ENCODE measurements at regions not wholly inside any gene's neighbourhood (a gene's known extent, or its start where the extent isn't known, plus 50 kb on each side); places are given as distances from the start of the nearest gene placed in this dataset.

DNA sequence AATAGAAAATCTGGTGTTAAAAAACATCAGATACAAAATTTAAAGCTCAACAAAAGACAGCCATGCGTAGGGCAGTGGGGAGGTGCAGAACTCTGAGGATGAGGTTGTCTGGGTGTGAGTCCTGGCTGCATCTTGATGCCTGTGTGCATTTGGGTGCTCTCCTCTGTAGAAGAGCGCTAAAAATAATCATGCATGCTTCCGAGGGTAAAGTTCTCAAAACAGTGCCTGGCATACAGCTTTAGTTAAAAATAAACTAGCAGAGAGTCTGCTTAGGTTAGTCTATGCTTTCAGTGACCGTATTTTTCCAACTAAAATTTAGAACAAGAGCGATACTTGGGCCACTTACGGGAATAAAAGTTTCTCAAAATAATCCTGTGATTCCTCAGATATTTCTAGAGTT, 55.5 kb upstream of the SPATA31C2 start:
- TF ChIP-seq, protein P1, sequence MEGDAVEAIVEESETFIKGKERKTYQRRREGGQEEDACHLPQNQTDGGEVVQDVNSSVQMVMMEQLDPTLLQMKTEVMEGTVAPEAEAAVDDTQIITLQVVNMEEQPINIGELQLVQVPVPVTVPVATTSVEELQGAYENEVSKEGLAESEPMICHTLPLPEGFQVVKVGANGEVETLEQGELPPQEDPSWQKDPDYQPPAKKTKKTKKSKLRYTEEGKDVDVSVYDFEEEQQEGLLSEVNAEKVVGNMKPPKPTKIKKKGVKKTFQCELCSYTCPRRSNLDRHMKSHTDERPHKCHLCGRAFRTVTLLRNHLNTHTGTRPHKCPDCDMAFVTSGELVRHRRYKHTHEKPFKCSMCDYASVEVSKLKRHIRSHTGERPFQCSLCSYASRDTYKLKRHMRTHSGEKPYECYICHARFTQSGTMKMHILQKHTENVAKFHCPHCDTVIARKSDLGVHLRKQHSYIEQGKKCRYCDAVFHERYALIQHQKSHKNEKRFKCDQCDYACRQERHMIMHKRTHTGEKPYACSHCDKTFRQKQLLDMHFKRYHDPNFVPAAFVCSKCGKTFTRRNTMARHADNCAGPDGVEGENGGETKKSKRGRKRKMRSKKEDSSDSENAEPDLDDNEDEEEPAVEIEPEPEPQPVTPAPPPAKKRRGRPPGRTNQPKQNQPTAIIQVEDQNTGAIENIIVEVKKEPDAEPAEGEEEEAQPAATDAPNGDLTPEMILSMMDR (conservative IDR thresholded peaks at IDR 0.05 in 1 of 2, IDR thresholded peaks at IDR 0.05 in 1 of 2; ENCODE audit: low read depth in 1 of 2, low read length in 2 of 2) = no peak
- TF ChIP-seq EZH2 (IDR thresholded peaks at IDR 0.05; ENCODE audit: low read length, missing control alignments) = no peak

Data from fibroblast of lung (primary cell).